ENCODE measurements at regions not wholly inside any gene's neighbourhood (a gene's known extent, or its start where the extent isn't known, plus 50 kb on each side); places are given as distances from the start of the nearest gene placed in this dataset.

DNA sequence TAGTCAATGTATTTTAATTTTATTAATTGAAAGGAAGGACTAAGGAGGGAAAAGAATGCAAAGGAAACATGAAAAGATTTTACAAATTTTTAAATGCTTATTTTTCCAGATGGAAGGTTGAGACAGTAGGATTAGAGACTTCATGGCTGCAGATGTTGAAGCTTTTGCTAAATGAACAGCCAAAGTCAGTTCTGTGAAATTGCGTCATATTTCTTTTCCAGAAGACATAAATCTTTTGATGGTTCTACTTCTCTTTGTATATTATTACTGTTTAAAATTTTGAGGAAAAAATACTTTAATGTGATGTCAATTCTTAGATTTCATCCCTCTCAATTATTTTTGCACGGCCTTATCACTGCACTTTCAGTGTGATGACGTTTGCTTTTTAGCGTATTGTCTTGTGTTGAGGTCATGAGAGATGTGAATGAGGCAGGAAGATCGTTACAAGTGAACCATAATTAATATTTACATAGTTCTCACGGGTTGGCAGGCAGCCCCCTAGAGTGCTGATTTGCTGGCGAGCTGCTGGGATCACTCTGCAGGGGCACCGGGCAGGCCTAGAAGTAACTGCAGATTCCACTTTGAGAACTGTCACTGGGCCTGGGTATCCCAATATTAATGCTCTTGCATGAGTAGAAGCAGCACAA is 158.1 kb downstream of the TBXT start:
- no peak for DNase-seq (ENCODE audit: low read depth)

DNA sequence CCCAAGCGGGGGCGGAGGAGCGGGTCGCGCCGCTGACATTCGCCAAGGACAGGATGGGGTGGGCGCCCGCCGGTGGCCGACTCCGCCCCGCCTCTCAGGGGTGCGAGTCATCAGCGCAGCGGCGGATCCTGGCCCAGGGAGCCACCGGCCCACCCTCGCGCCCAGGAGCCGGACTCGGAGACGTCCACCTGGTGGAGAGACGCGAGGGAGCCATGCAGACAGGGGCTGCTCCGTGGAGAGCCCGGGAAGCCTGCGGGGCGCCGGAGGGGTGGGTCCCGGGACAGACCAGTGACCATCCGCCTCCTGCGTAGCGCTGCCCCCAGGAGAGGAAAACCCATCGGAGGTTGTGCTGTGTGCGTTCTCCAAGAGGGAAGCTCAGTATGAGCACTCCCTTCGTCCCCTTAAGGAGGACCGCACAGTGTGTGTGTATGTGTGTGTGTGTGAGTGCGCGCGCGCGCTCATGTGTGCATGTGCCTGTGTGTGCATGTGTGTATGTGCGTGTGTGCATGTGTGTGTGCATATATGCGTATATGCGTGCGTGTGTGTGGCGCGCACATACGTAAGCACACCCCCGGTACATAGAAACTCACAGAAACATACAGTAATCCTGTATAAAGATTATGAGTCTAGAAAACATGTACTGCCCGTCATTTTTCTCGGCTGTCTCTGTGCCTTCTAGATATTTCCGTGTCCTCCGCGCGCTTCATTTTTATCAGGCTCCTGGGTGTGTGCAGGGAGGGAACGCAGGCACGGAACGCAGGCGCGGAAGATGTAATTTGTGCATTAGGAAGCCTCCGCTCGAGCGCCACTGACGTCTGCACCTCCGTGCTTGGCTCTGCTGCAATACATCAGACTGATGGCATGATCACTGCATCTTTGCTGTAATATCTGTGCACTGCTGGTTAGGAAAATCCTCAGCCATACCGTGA is 158.9 kb downstream of the TBXT start:
- DNase-seq (ENCODE audit: low read depth) = no peak

DNA sequence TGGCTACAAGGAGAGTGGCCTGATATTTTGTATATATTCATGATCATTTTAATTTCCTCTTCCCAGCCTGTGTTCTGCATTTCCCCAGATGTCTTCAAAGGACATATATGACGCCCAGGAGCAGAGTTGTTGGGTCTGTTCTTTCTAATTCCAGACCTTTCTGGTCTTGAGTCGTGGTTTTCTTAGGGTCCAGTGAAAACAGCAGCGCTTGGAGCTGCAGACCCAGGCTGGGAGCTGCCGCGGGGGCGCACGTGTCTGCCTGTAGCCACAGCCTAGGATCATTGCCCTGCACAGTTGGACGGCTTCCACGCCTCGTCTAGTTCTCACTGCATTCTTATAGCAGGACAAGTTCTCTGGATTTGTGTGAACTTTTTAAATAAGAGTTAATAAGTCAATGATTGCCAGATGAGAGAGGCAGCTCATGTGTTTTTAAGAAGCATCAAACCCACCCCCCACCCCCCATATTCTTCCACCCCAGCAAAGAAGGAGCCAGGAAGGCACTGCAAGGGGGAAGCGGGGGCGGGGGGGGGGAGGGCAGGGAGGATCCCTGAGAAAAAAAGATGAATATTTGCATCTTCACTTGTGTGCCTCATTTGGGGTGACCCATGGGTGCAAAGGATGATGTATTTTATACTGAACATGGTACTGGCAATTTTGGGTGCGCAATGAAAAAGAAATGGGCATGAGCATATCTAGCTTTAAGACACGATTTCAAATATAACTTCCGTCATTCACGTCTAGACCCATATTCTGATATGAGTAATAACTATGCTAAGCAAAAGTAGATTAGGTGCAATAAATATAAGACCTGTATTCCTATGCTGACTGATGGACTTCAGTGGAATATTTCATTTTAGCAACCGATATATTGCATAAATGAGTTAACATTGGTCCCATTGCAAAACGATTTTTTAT is 160.0 kb downstream of the TBXT start:
- no peak for DNase-seq (ENCODE audit: low read depth)

DNA sequence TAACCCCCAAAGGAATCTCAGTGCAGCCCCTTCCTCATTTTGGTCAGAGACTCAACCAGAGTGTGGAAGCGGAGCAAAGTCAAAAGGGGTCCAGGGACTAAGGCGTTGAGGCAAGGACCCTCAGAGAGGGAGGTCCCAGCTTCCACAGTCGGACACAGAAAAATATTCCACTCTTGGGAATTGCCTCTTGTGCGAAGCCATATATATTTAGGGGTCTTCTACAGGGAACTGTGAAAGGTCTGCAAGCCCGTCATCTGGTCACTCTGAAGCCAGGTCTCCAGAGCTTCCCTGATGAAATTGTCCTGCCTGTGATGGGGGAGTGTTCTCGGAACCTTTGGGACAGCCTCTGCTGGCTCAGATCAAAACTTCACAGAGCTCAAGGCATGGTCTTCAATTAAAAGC is 160.8 kb downstream of the TBXT start:
- DNase-seq (ENCODE audit: low read depth) = no peak

DNA sequence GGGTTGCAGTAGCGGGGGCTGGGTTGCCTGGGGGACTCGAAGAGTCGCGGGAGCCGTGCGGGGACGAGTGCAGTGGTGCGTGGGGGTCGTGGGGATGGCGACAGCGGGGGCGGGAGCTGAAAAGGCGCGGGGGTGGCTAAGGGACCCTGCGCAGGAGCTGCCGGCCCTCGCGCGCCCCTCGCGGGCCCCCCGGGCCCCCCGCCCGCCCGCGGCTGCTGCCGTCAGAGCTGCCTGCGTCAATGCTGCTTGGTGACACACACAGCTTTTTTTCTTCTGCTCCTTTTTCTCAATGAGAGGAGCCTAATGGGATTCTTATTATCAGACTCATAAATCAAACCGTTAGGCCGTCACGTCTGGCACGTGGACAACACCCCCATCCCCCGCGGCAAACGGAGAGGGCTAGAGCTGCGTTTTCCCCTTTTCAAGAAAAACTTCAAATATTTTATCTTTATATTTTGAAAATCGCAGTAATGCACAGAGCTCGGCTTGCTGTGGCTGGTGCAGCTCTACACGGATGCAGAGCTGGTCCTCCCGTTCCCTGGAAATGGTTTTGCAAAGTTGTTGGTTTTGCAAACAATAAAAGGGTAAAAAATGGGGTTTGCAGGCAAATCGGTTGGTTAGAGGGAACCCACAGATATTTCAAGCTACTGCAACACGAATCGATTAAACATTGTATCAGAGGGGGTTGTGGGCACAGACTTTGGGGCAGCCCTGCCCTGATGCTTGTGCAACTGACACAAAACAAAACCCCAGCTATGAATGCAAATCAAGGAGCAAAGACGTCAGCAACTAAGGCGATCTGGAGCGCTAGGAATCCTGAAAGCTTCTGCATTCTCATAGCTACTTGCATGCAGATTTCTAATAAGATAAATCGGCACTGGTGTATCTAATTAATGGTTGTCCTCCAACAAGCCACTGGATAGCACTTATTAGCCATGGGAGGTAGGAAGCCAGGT is 161.4 kb downstream of the TBXT start:
- no peak for DNase-seq (ENCODE audit: low read depth)

GRCh38 chr6:166005401-166005943 is 162.2 kb downstream of the TBXT start:
- DNase-seq (ENCODE audit: low read depth) = no peak

DNA sequence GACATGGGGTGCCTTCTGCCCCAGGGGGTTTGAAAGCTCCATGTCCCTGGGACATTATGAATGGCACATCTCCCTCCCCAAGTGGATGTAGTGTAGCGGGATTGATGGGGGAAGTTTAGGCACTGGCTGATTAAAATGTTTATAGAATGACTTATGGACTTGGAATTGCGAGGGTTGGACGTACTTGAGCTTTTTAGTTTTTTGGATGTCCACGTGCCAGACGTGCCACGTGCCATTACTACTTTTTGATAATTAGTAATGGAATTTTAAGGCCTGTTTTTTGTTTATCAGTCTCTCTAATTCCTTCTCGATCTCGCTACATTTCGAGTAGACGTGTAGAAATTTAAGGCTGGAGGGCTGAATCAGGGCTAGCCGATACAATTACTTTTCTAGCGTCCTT is 162.8 kb downstream of the TBXT start:
- DNase-seq (ENCODE audit: low read depth) = no peak

- no peak for DNase-seq (ENCODE audit: low read depth)
These were observed 163.2 kb downstream of the TBXT start for GRCh38 chr6:166004471-166004870.

- DNase-seq (ENCODE audit: low read depth) = no peak
These were observed 164.1 kb downstream of the TBXT start for GRCh38 chr6:166003569-166003968.

DNA sequence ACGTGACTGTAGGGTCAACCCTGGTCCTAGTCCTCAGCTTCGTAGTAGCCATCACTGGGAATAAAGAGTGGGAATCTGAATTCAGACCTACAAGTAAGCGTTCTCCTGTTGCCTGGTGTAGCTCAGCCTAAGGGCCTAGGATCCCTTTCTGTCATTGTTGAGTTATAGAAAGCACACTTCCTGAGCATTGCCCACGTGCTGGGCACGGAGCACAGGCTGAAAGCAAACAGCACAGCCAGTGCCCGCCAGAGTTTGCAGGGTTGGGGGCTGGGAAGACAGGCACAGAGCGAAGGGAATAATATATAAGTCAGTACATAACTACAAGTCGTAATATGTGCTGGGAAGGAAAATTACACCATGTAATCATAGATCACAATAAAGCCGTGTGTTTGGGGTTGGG is 166.3 kb downstream of the TBXT start:
- no peak for DNase-seq (ENCODE audit: low read depth)

GRCh38 chr6:165999279-165999678 is 168.4 kb downstream of the TBXT start:
- no peak for DNase-seq (ENCODE audit: low read depth)

DNA sequence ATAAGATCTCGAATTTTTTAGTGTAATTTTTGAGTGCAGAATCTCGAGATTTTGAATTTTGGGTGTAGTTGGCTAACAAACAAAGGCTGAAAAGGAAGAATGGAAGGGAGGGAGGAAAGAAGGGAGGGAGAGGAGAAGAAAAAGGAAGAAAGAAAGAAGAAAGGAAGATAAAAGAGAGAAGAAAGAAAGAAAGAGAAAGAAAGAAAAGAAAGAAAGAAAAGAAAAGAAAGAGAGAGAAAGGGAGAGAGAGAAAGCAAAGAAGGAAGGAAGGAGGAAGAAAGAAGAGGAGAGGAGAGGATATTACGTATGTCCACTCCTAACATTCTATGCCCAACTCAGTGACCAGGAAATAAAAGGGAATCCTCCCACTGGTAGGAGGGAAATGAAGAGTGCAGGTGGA is 169.6 kb downstream of the TBXT start:
- no peak for DNase-seq (ENCODE audit: low read depth)

GRCh38 chr6:165991341-165991740 is 176.3 kb downstream of the TBXT start:
- DNase-seq (ENCODE audit: low read depth) = no peak

DNA sequence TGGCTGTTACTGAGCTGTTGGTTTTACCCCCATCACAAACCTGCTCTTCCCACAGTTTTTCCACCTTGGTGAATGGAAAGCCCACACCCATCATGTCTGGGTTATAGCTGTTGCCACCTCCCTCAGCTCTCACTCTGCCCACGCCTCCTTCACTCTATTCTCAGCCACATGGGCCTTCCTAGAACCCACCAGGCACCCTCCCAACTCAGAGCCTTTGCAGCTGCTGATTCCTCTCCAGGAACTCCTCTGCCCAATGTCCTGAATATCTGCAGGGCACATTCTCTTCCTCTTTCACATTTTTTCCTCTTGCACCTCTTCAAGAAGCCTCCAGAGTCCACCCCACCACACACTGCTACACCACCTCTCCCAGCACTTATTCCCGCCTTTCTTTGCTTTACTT is 177.4 kb downstream of the TBXT start:
- no peak for DNase-seq (ENCODE audit: low read depth)

DNA sequence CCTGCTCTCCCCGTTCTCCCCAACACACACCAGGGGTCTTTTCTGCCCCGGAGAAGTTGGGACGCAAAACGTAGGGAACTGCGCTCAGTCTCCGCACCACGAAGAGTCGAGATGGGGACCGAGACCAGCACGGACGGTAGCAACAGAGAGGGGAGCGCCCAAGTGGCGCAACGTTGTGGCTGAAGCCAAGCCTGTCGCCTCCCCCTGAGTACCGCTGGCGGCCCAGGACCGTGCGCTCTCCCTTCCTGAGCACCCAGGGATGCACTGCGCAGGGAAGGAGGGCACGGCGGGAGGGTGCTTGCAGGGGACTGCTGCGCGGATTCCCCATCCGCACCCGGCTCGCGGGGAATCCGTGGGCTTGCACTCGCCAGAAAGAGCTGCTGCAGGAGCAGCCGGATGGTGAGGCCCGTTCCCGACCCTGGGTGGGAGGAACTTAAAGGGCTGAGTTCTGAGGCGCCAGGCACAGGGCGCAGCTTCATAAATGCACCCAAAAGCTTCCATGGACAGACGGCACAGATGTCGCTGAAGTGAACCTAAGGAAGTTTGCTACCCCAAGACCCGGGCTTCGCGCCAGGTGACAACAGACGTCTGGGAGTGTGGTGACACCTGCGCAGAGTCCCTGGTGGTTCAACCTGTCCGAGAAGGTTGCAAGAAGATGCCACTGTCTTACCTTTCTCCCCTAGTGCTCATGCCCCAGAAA is 178.7 kb downstream of the TBXT start:
- DNase-seq (ENCODE audit: low read depth) = no peak

GRCh38 chr6:165988302-165988756 is 179.3 kb downstream of the TBXT start:
- no peak for DNase-seq (ENCODE audit: low read depth)

GRCh38 chr6:165987483-165988301 is 180.0 kb downstream of the TBXT start:
- DNase-seq (ENCODE audit: low read depth) = no peak

DNA sequence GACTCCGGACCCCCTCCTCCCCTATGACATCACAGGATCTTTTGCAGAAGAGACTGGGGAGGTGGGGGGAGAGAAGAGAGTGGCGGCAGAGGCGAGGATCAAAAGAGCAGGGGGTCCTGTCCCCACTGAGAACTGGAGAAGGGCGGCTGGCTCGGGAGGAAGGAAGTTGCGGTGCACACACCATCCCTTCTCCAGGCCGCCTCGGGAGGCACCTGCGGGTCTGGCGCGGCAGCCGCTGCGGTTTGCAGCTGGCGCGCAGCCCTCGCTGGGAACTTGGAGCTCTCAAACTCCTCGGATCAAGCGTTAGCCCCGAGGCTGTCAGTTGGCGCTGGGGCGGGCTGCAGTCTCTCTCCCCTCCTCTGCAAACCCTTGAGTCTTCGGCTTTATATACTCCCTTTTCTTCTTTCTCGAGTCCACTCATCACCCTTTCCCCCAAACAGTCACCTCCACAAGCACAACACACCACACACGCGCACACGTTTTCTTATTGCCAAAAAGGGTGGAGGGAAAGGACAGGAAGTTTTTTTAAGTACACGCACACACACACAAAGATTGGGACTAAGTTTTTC is 180.7 kb downstream of the TBXT start:
- DNase-seq (ENCODE audit: low read depth) = no peak

- no peak for DNase-seq (ENCODE audit: low read depth)
These were observed 181.2 kb downstream of the TBXT start for GRCh38 chr6:165986311-165986913.

Measured in activated T-helper 1 cell treated with Interleukin-2 at 50 U/mL for 16 hours (primary cell).